Osteocyte (in vitro differentiated cells): ENCODE measurements at regions not wholly inside any gene's neighbourhood (a gene's known extent, or its start where the extent isn't known, plus 50 kb on each side); places are given as distances from the start of the nearest gene placed in this dataset.

Experiments
- DNase-seq: peaks from one replicate; pipeline ENCODE4 v3.0.0; 2021; ENCODE audit warnings: mixed read lengths; ENCODE audit not compliant: unreplicated experiment; ENCODE audit errors: extremely low spot score
- H3K27ac Mint-ChIP-seq: one replicate; pipeline ENCODE4 v1.8.0; 2021; ENCODE audit warnings: mild to moderate bottlenecking, mixed read lengths; ENCODE audit not compliant: unreplicated experiment
- H3K27me3 Mint-ChIP-seq: one replicate; pipeline ENCODE4 v1.8.0; 2021; ENCODE audit warnings: mixed read lengths; ENCODE audit not compliant: unreplicated experiment
- H3K36me3 Mint-ChIP-seq: one replicate; pipeline ENCODE4 v1.8.0; 2021; ENCODE audit warnings: mixed read lengths; ENCODE audit not compliant: unreplicated experiment
- H3K4me1 Mint-ChIP-seq: one replicate; pipeline ENCODE4 v1.8.0; 2021; ENCODE audit warnings: mixed read lengths; ENCODE audit not compliant: unreplicated experiment
- H3K4me3 Mint-ChIP-seq: one replicate; pipeline ENCODE4 v1.8.0; 2021; ENCODE audit warnings: mild to moderate bottlenecking, moderate library complexity, mixed read lengths; ENCODE audit not compliant: unreplicated experiment
- H3K9me3 Mint-ChIP-seq: one replicate; pipeline ENCODE4 v1.8.0; 2021; ENCODE audit warnings: mixed read lengths; ENCODE audit not compliant: unreplicated experiment
- TF ChIP-seq, protein P1 (sequence below): fragments of 200-600 bp; sonication (generic); IDR thresholded peaks from 2 replicates; pipeline ENCODE4 v1.5.0; 2021; ENCODE audit warnings: antibody characterized with exemption, mild to moderate bottlenecking, moderate library complexity

GRCh38 chr5:62681117-62681850, 102.7 kb downstream of the LRRC70 start:
- no peak for DNase-seq
- Mint-ChIP-seq H3K4me1 (no peaks in the 10 kb centered on the region), H3K36me3 (no peaks in the 10 kb centered on the region), H3K27ac (no peak overlapping the region), H3K9me3 (peaks cover 20% of the 10 kb centered on the region), H3K4me3 (no peak overlapping the region), H3K27me3 (no peaks in the 10 kb centered on the region)
- TF ChIP-seq, protein P1, sequence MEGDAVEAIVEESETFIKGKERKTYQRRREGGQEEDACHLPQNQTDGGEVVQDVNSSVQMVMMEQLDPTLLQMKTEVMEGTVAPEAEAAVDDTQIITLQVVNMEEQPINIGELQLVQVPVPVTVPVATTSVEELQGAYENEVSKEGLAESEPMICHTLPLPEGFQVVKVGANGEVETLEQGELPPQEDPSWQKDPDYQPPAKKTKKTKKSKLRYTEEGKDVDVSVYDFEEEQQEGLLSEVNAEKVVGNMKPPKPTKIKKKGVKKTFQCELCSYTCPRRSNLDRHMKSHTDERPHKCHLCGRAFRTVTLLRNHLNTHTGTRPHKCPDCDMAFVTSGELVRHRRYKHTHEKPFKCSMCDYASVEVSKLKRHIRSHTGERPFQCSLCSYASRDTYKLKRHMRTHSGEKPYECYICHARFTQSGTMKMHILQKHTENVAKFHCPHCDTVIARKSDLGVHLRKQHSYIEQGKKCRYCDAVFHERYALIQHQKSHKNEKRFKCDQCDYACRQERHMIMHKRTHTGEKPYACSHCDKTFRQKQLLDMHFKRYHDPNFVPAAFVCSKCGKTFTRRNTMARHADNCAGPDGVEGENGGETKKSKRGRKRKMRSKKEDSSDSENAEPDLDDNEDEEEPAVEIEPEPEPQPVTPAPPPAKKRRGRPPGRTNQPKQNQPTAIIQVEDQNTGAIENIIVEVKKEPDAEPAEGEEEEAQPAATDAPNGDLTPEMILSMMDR = no peak

GRCh38 chr5:62680121-62680520, 101.5 kb downstream of the LRRC70 start:
- TF ChIP-seq, protein P1 = no peak
- Mint-ChIP-seq H3K36me3 (no peaks in the 10 kb centered on the region), H3K27ac (no peak overlapping the region), H3K4me1 (no peaks in the 10 kb centered on the region), H3K9me3 (peaks cover 28% of the 10 kb centered on the region), H3K27me3 (no peaks in the 10 kb centered on the region), H3K4me3 (no peak overlapping the region)
- DNase-seq = no peak
